Osteocyte (in vitro differentiated cells): ENCODE measurements at regions not wholly inside any gene's neighbourhood (a gene's known extent, or its start where the extent isn't known, plus 50 kb on each side); places are given as distances from the start of the nearest gene placed in this dataset.

Experiments used
- DNase-seq: peaks from one replicate; pipeline ENCODE4 v3.0.0; 2021; ENCODE audit warnings: mixed read lengths; ENCODE audit not compliant: unreplicated experiment; ENCODE audit errors: extremely low spot score
- H3K27ac Mint-ChIP-seq: one replicate; pipeline ENCODE4 v1.8.0; 2021; ENCODE audit warnings: mild to moderate bottlenecking, mixed read lengths; ENCODE audit not compliant: unreplicated experiment
- H3K27me3 Mint-ChIP-seq: one replicate; pipeline ENCODE4 v1.8.0; 2021; ENCODE audit warnings: mixed read lengths; ENCODE audit not compliant: unreplicated experiment
- H3K36me3 Mint-ChIP-seq: one replicate; pipeline ENCODE4 v1.8.0; 2021; ENCODE audit warnings: mixed read lengths; ENCODE audit not compliant: unreplicated experiment
- H3K4me1 Mint-ChIP-seq: one replicate; pipeline ENCODE4 v1.8.0; 2021; ENCODE audit warnings: mixed read lengths; ENCODE audit not compliant: unreplicated experiment
- H3K4me3 Mint-ChIP-seq: one replicate; pipeline ENCODE4 v1.8.0; 2021; ENCODE audit warnings: mild to moderate bottlenecking, moderate library complexity, mixed read lengths; ENCODE audit not compliant: unreplicated experiment
- H3K9me3 Mint-ChIP-seq: one replicate; pipeline ENCODE4 v1.8.0; 2021; ENCODE audit warnings: mixed read lengths; ENCODE audit not compliant: unreplicated experiment
- CTCF ChIP-seq: fragments of 200-600 bp; sonication (generic); IDR thresholded peaks from 2 replicates; pipeline ENCODE4 v1.5.0; 2021; ENCODE audit warnings: antibody characterized with exemption, mild to moderate bottlenecking, moderate library complexity

GRCh38 chrX:121135488-121136207 lies 88.2 kb downstream of the GLUD2 start:
- Mint-ChIP-seq H3K4me1 (no peaks in the 10 kb centered on the region), H3K9me3 (no peaks in the 10 kb centered on the region), H3K36me3 (no peaks in the 10 kb centered on the region), H3K4me3 (no peak overlapping the region), H3K27ac (no peak overlapping the region), H3K27me3 (no peaks in the 10 kb centered on the region)
- TF ChIP-seq CTCF, result no peak
- DNase-seq, result no peak

- Mint-ChIP-seq H3K4me3 (no peak overlapping the region), H3K27ac (no peak overlapping the region), H3K9me3 (peaks cover 7% of the 10 kb centered on the region), H3K4me1 (peaks cover 13% of the 10 kb centered on the region), H3K36me3 (no peaks in the 10 kb centered on the region), H3K27me3 (no peaks in the 10 kb centered on the region)
- no peak for TF ChIP-seq CTCF
- no peak for DNase-seq
Measured at GRCh38 chrX:121146059-121146628, 98.7 kb downstream of the GLUD2 start.

- Mint-ChIP-seq H3K4me1 (peaks cover 10% of the 10 kb centered on the region), H3K4me3 (no peak overlapping the region), H3K36me3 (no peaks in the 10 kb centered on the region), H3K27me3 (no peaks in the 10 kb centered on the region), H3K9me3 (peaks cover 3% of the 10 kb centered on the region), H3K27ac (no peak overlapping the region)
- no peak for TF ChIP-seq CTCF
- no peak for DNase-seq
Measured at GRCh38 chrX:121150217-121150616, 102.8 kb downstream of the GLUD2 start.

- H3K27me3 Mint-ChIP-seq, result no peaks in the 10 kb centered on the region
- no peak overlapping the region for H3K4me3 Mint-ChIP-seq
- no peak overlapping the region for H3K27ac Mint-ChIP-seq
- TF ChIP-seq CTCF, result no peak
- no peaks in the 10 kb centered on the region for H3K36me3 Mint-ChIP-seq
- peaks cover 3% of the 10 kb centered on the region for H3K9me3 Mint-ChIP-seq
- no peak for DNase-seq
- peaks cover 10% of the 10 kb centered on the region for H3K4me1 Mint-ChIP-seq
Measured at GRCh38 chrX:121151293-121151692, 103.9 kb downstream of the GLUD2 start.

GRCh38 chrX:121154858-121155404 lies 107.5 kb downstream of the GLUD2 start:
- Mint-ChIP-seq H3K4me3 (no peak overlapping the region), H3K9me3 (no peaks in the 10 kb centered on the region), H3K27me3 (no peaks in the 10 kb centered on the region), H3K4me1 (no peaks in the 10 kb centered on the region), H3K27ac (no peak overlapping the region), H3K36me3 (no peaks in the 10 kb centered on the region)
- no peak for DNase-seq
- no peak for TF ChIP-seq CTCF
